Karpas-422 (cell line): ENCODE measurements at regions not wholly inside any gene's neighbourhood (a gene's known extent, or its start where the extent isn't known, plus 50 kb on each side); places are given as distances from the start of the nearest gene placed in this dataset.
"Not testable (repeated sequence)": the region's sequence is repeated elsewhere in the genome, so short reads cannot be mapped to it uniquely, and the experiment has no call there.

Experiments
- DNase-seq: peaks from one replicate; pipeline ENCODE4 v3.0.0-alpha.2; 2015
- H2AFZ ChIP-seq: fragments of 200-600 bp; sonication (generic); 2 replicates; pipeline ENCODE4 v1.6.1; 2014; ENCODE audit warnings: antibody characterized with exemption, low read length, mixed read lengths
- H3K27ac ChIP-seq: fragments of 200-600 bp; sonication (generic); 2 replicates; pipeline ENCODE4 v1.5.1; 2014; ENCODE audit warnings: mild to moderate bottlenecking, low read length, moderate library complexity
- H3K27me3 ChIP-seq: fragments of 200-600 bp; sonication (generic); 2 replicates; pipeline ENCODE4 v1.6.1; 2014; ENCODE audit warnings: low read length, mixed read lengths
- H3K36me3 ChIP-seq: fragments of 200-600 bp; sonication (generic); 2 replicates; pipeline ENCODE4 v1.6.1; 2014; ENCODE audit warnings: low read length, mixed read lengths; ENCODE audit not compliant: insufficient read depth
- H3K4me1 ChIP-seq: fragments of 200-600 bp; sonication (generic); 2 replicates; pipeline ENCODE4 v1.6.1; 2014; ENCODE audit warnings: mild to moderate bottlenecking, low read length, mixed read lengths
- H3K4me2 ChIP-seq: fragments of 200-600 bp; sonication (generic); 2 replicates; pipeline ENCODE4 v1.6.1; 2014; ENCODE audit warnings: low read length, low read depth, mild to moderate bottlenecking; ENCODE audit not compliant: poor library complexity, severe bottlenecking
- H3K4me3 ChIP-seq: fragments of 200-600 bp; sonication (generic); 2 replicates; pipeline ENCODE4 v1.5.1; 2014; ENCODE audit warnings: mild to moderate bottlenecking, antibody characterized with exemption, low read length, mixed read lengths
- H3K79me2 ChIP-seq: fragments of 200-600 bp; sonication (generic); 2 replicates; pipeline ENCODE4 v1.6.1; 2014; ENCODE audit warnings: mild to moderate bottlenecking, low read length, mixed read lengths
- H3K9ac ChIP-seq: fragments of 200-600 bp; sonication (generic); 2 replicates; pipeline ENCODE4 v1.6.0; 2014; ENCODE audit warnings: low read length
- H3K9me2 ChIP-seq: fragments of 200-600 bp; sonication (generic), shearing (Covaris generic); replicated peaks from 2 replicates; pipeline ENCODE4 v1.6.0; 2014; ENCODE audit warnings: mild to moderate bottlenecking, low read length, moderate library complexity; ENCODE audit not compliant: insufficient read depth
- H3K9me3 ChIP-seq: fragments of 300-700, 200-600 bp; sonication (generic); 2 replicates; pipeline ENCODE4 v1.6.1; 2014; ENCODE audit warnings: low read length, mixed read lengths
- H4K20me1 ChIP-seq: fragments of 200-600 bp; sonication (generic); 2 replicates; pipeline ENCODE4 v1.6.1; 2014; ENCODE audit warnings: mild to moderate bottlenecking, antibody characterized with exemption, low read length, low read depth; ENCODE audit not compliant: insufficient read depth

- DNase-seq, H3K79me2 ChIP-seq, H3K27me3 ChIP-seq, H3K4me2 ChIP-seq, H3K4me1 ChIP-seq, H3K4me3 ChIP-seq, H3K9me2 ChIP-seq, H3K9ac ChIP-seq, H3K9me3 ChIP-seq, H3K27ac ChIP-seq, H2AFZ ChIP-seq, H3K36me3 ChIP-seq, H4K20me1 ChIP-seq: not testable (repeated sequence)
These were observed 218.0 kb upstream of the C1QTNF3 start for GRCh38 chr5:34261020-34261419.

GRCh38 chr5:34266151-34266550 is 223.1 kb upstream of the C1QTNF3 start:
- not testable (repeated sequence) for H3K4me1 ChIP-seq, H2AFZ ChIP-seq, H3K79me2 ChIP-seq, DNase-seq, H3K27me3 ChIP-seq, H3K9ac ChIP-seq, H3K4me3 ChIP-seq, H4K20me1 ChIP-seq, H3K4me2 ChIP-seq, H3K9me3 ChIP-seq, H3K27ac ChIP-seq, H3K36me3 ChIP-seq, H3K9me2 ChIP-seq

GRCh38 chr5:34296759-34297158 is 253.7 kb upstream of the C1QTNF3 start:
- not testable (repeated sequence) for H3K9me3 ChIP-seq

GRCh38 chr5:34329201-34329600 is 286.2 kb upstream of the C1QTNF3 start:
- DNase-seq, H3K9me3 ChIP-seq, H3K9ac ChIP-seq, H3K9me2 ChIP-seq, H4K20me1 ChIP-seq, H3K27ac ChIP-seq, H2AFZ ChIP-seq, H3K4me1 ChIP-seq, H3K4me2 ChIP-seq, H3K36me3 ChIP-seq, H3K79me2 ChIP-seq, H3K4me3 ChIP-seq, H3K27me3 ChIP-seq: not testable (repeated sequence)

More at GRCh38 chr5:34296759-34297158, 253.7 kb upstream of the C1QTNF3 start:
- not testable (repeated sequence) for H3K27ac ChIP-seq, H3K27me3 ChIP-seq, H3K36me3 ChIP-seq, H3K79me2 ChIP-seq, H4K20me1 ChIP-seq, H2AFZ ChIP-seq, H3K9ac ChIP-seq, H3K4me3 ChIP-seq, H3K9me2 ChIP-seq, DNase-seq, H3K4me2 ChIP-seq, H3K4me1 ChIP-seq

- H3K27me3 ChIP-seq, H3K9ac ChIP-seq, H3K4me3 ChIP-seq, H3K9me2 ChIP-seq, H3K9me3 ChIP-seq, H3K79me2 ChIP-seq, H3K4me1 ChIP-seq, DNase-seq, H2AFZ ChIP-seq, H3K27ac ChIP-seq, H3K36me3 ChIP-seq, H4K20me1 ChIP-seq, H3K4me2 ChIP-seq: not testable (repeated sequence)
These were observed 286.6 kb upstream of the C1QTNF3 start for GRCh38 chr5:34329611-34330108.

GRCh38 chr5:34331928-34332454 is 289.0 kb upstream of the C1QTNF3 start:
- not testable (repeated sequence) for H3K4me1 ChIP-seq, H3K4me2 ChIP-seq, H2AFZ ChIP-seq, H3K9me3 ChIP-seq, DNase-seq, H3K4me3 ChIP-seq, H3K9me2 ChIP-seq, H3K27ac ChIP-seq, H3K9ac ChIP-seq, H3K79me2 ChIP-seq, H3K36me3 ChIP-seq, H4K20me1 ChIP-seq, H3K27me3 ChIP-seq

GRCh38 chr5:34339408-34340001 is 296.5 kb upstream of the C1QTNF3 start:
- H3K27me3 ChIP-seq, H3K9me3 ChIP-seq, DNase-seq, H3K27ac ChIP-seq, H3K36me3 ChIP-seq, H4K20me1 ChIP-seq, H2AFZ ChIP-seq, H3K9me2 ChIP-seq, H3K4me3 ChIP-seq, H3K79me2 ChIP-seq, H3K4me2 ChIP-seq, H3K4me1 ChIP-seq, H3K9ac ChIP-seq: not testable (repeated sequence)

GRCh38 chr5:34354440-34354839 is 301.7 kb upstream of the RAI14 start:
- not testable (repeated sequence) for H3K79me2 ChIP-seq, H3K9me2 ChIP-seq, DNase-seq, H4K20me1 ChIP-seq, H3K4me3 ChIP-seq, H3K27ac ChIP-seq, H3K4me2 ChIP-seq, H3K27me3 ChIP-seq, H3K9ac ChIP-seq, H2AFZ ChIP-seq, H3K36me3 ChIP-seq, H3K4me1 ChIP-seq, H3K9me3 ChIP-seq

GRCh38 chr5:34371417-34371816 is 284.7 kb upstream of the RAI14 start:
- not testable (repeated sequence) for H3K9ac ChIP-seq, H3K27ac ChIP-seq, H3K27me3 ChIP-seq, H3K4me3 ChIP-seq, H3K36me3 ChIP-seq, H3K79me2 ChIP-seq, DNase-seq, H3K4me1 ChIP-seq, H2AFZ ChIP-seq, H3K4me2 ChIP-seq, H3K9me2 ChIP-seq, H3K9me3 ChIP-seq, H4K20me1 ChIP-seq
